Pons (tissue), 1 donor: ENCODE measurements at regions not wholly inside any gene's neighbourhood (a gene's known extent, or its start where the extent isn't known, plus 50 kb on each side); places are given as distances from the start of the nearest gene placed in this dataset.
"Not testable (repeated sequence)": the region's sequence is repeated elsewhere in the genome, so short reads cannot be mapped to it uniquely, and the experiment has no call there.

Experiments
- DNase-seq: peaks from one replicate; pipeline ENCODE4 v3.0.0-alpha.2; 2016; ENCODE audit warnings: low spot score

GRCh38 chr10:131532745-131533341 is 221.3 kb upstream of the TCERG1L start:
- DNase-seq = no peak

- no peak for DNase-seq
Observed at GRCh38 chr10:131533846-131534526, 222.5 kb upstream of the TCERG1L start.

GRCh38 chr10:131534836-131535235 is 223.3 kb upstream of the TCERG1L start:
- no peak for DNase-seq

GRCh38 chr10:131536676-131537075 is 225.2 kb upstream of the TCERG1L start:
- DNase-seq = no peak

GRCh38 chr10:131537281-131537680 is 225.8 kb upstream of the TCERG1L start:
- DNase-seq = no peak

- DNase-seq = no peak
Observed at GRCh38 chr10:131544495-131544894, 233.0 kb upstream of the TCERG1L start.

- DNase-seq = no peak
Observed at GRCh38 chr10:131546086-131546810, 234.7 kb upstream of the TCERG1L start.

GRCh38 chr10:131547129-131547799 is 235.7 kb upstream of the TCERG1L start:
- DNase-seq = no peak

GRCh38 chr10:131548176-131548575 is 236.7 kb upstream of the TCERG1L start:
- DNase-seq = no peak

- DNase-seq = no peak
Observed at GRCh38 chr10:131549116-131549515, 237.6 kb upstream of the TCERG1L start.

GRCh38 chr10:131553121-131553520 is 241.6 kb upstream of the TCERG1L start:
- no peak for DNase-seq

GRCh38 chr10:131553581-131553980 is 242.1 kb upstream of the TCERG1L start:
- DNase-seq = no peak

- no peak for DNase-seq
Observed at GRCh38 chr10:131554821-131555220, 243.3 kb upstream of the TCERG1L start.

- no peak for DNase-seq
Observed at GRCh38 chr10:131555406-131555805, 243.9 kb upstream of the TCERG1L start.

GRCh38 chr10:131556061-131556896 is 244.8 kb upstream of the TCERG1L start:
- no peak for DNase-seq

GRCh38 chr10:131556897-131557495 is 245.5 kb upstream of the TCERG1L start:
- no peak for DNase-seq

GRCh38 chr10:131557956-131558355 is 246.4 kb upstream of the TCERG1L start:
- not testable (repeated sequence) for DNase-seq

GRCh38 chr10:131559450-131559911 is 248.0 kb upstream of the TCERG1L start:
- DNase-seq = no peak

GRCh38 chr10:131560166-131560565 is 248.6 kb upstream of the TCERG1L start:
- no peak for DNase-seq

GRCh38 chr10:131560706-131561355 is 249.3 kb upstream of the TCERG1L start:
- no peak for DNase-seq

- no peak for DNase-seq
Observed at GRCh38 chr10:131561897-131562296, 250.4 kb upstream of the TCERG1L start.
